ENCODE measurements at regions not wholly inside any gene's neighbourhood (a gene's known extent, or its start where the extent isn't known, plus 50 kb on each side); places are given as distances from the start of the nearest gene placed in this dataset.

GRCh38 chrX:122504026-122504425 lies 680.1 kb upstream of the GRIA3 start:
- intact Hi-C loops (cut with micrococcal nuclease): no loop called here

GRCh38 chrX:122512561-122513072 lies 671.5 kb upstream of the GRIA3 start:
- intact Hi-C loops (cut with micrococcal nuclease): no loop called here

- intact Hi-C loops (cut with micrococcal nuclease): no loop called here
Measured at GRCh38 chrX:122517786-122518185, 666.3 kb upstream of the GRIA3 start.

GRCh38 chrX:122545778-122546177 lies 638.3 kb upstream of the GRIA3 start:
- intact Hi-C loops (cut with micrococcal nuclease): no loop called here

- intact Hi-C loops (cut with micrococcal nuclease): no loop called here
Measured at GRCh38 chrX:122546269-122546668, 637.8 kb upstream of the GRIA3 start.

GRCh38 chrX:122552286-122552800 lies 631.7 kb upstream of the GRIA3 start:
- intact Hi-C loops (cut with micrococcal nuclease): no loop called here

GRCh38 chrX:122555925-122556324 lies 628.2 kb upstream of the GRIA3 start:
- intact Hi-C loops (cut with micrococcal nuclease): no loop called here

- intact Hi-C loops (cut with micrococcal nuclease): no loop called here
Measured at GRCh38 chrX:122565952-122566351, 618.1 kb upstream of the GRIA3 start.

GRCh38 chrX:122566401-122566800 lies 617.7 kb upstream of the GRIA3 start:
- intact Hi-C loops (cut with micrococcal nuclease): no loop called here

- intact Hi-C loops (cut with micrococcal nuclease): no loop called here
Measured at GRCh38 chrX:122567911-122568310, 616.2 kb upstream of the GRIA3 start.

GRCh38 chrX:122572461-122572860 lies 611.6 kb upstream of the GRIA3 start:
- intact Hi-C loops (cut with micrococcal nuclease): no loop called here

- intact Hi-C loops (cut with micrococcal nuclease): no loop called here
Measured at GRCh38 chrX:122579036-122579435, 605.0 kb upstream of the GRIA3 start.

- intact Hi-C loops (cut with micrococcal nuclease): no loop called here
Measured at GRCh38 chrX:122579526-122579925, 604.6 kb upstream of the GRIA3 start.

GRCh38 chrX:122582280-122582974 lies 601.7 kb upstream of the GRIA3 start:
- intact Hi-C loops (cut with micrococcal nuclease): no loop called here

- intact Hi-C loops (cut with micrococcal nuclease): no loop called here
Measured at GRCh38 chrX:122582975-122583305, 601.1 kb upstream of the GRIA3 start.

- intact Hi-C loops (cut with micrococcal nuclease): no loop called here
Measured at GRCh38 chrX:122583551-122583950, 600.5 kb upstream of the GRIA3 start.

GRCh38 chrX:122584981-122585380 lies 599.1 kb upstream of the GRIA3 start:
- intact Hi-C loops (cut with micrococcal nuclease): no loop called here

- intact Hi-C loops (cut with micrococcal nuclease): no loop called here
Measured at GRCh38 chrX:122586831-122587230, 597.2 kb upstream of the GRIA3 start.

- intact Hi-C loops (cut with micrococcal nuclease): no loop called here
Measured at GRCh38 chrX:122591546-122591945, 592.5 kb upstream of the GRIA3 start.

GRCh38 chrX:122596998-122597397 lies 587.1 kb upstream of the GRIA3 start:
- intact Hi-C loops (cut with micrococcal nuclease): no loop called here

GRCh38 chrX:122622795-122623194 lies 561.3 kb upstream of the GRIA3 start:
- intact Hi-C loops (cut with micrococcal nuclease): no loop called here

- intact Hi-C loops (cut with micrococcal nuclease): no loop called here
Measured at GRCh38 chrX:122625239-122625638, 558.8 kb upstream of the GRIA3 start.

GRCh38 chrX:122625821-122626220 lies 558.3 kb upstream of the GRIA3 start:
- intact Hi-C loops (cut with micrococcal nuclease): no loop called here

Data from T-helper 1 cell treated with Interleukin-12 subunit alpha and Interleukin-12 subunit beta and Interleukin-4 antibody, amounts not matched to agents 30 ng/mL and 1 ng/mL, for 36 hours (primary cell).